ENCODE measurements at regions not wholly inside any gene's neighbourhood (a gene's known extent, or its start where the extent isn't known, plus 50 kb on each side); places are given as distances from the start of the nearest gene placed in this dataset.
"Not testable (repeated sequence)": the region's sequence is repeated elsewhere in the genome, so short reads cannot be mapped to it uniquely, and the experiment has no call there.

- no peak for DNase-seq
Measured at GRCh38 chr6:125549202-125549884, 200.1 kb upstream of the HEY2 start.

- DNase-seq: no peak
Measured at GRCh38 chr6:125550892-125551291, 198.5 kb upstream of the HEY2 start.

GRCh38 chr6:125552819-125553218 is 196.6 kb upstream of the HEY2 start:
- DNase-seq: no peak

GRCh38 chr6:125554456-125554855 is 195.0 kb upstream of the HEY2 start:
- no peak for DNase-seq

GRCh38 chr6:125558241-125558843 is 191.1 kb upstream of the HEY2 start:
- no peak for DNase-seq

GRCh38 chr6:125558907-125559306 is 190.5 kb upstream of the HEY2 start:
- DNase-seq: peak; percentile 57

GRCh38 chr6:125562156-125562555 is 187.3 kb upstream of the HEY2 start:
- DNase-seq: no peak

GRCh38 chr6:125564941-125565340 is 184.5 kb upstream of the HEY2 start:
- DNase-seq: no peak

- no peak for DNase-seq
Measured at GRCh38 chr6:125567407-125567806, 182.0 kb upstream of the HEY2 start.

- no peak for DNase-seq
Measured at GRCh38 chr6:125568609-125569008, 180.8 kb upstream of the HEY2 start.

- DNase-seq: no peak
Measured at GRCh38 chr6:125570526-125570925, 178.9 kb upstream of the HEY2 start.

GRCh38 chr6:125571207-125571755 is 178.2 kb upstream of the HEY2 start:
- no peak for DNase-seq

- no peak for DNase-seq
Measured at GRCh38 chr6:125574604-125575003, 174.8 kb upstream of the HEY2 start.

GRCh38 chr6:125577124-125577662 is 172.2 kb upstream of the HEY2 start:
- peak; percentile 48 for DNase-seq

- peak; percentile 76 for DNase-seq
Measured at GRCh38 chr6:125584468-125584939, 164.9 kb upstream of the HEY2 start.

- DNase-seq: no peak
Measured at GRCh38 chr6:125585470-125585869, 164.0 kb upstream of the HEY2 start.

GRCh38 chr6:125586074-125586473 is 163.4 kb upstream of the HEY2 start:
- no peak for DNase-seq

GRCh38 chr6:125586605-125587004 is 162.8 kb upstream of the HEY2 start:
- no peak for DNase-seq

GRCh38 chr6:125587666-125588632 is 161.5 kb upstream of the HEY2 start:
- DNase-seq: no peak

GRCh38 chr6:125591796-125592195 is 157.6 kb upstream of the HEY2 start:
- not testable (repeated sequence) for DNase-seq

GRCh38 chr6:125593746-125594145 is 155.7 kb upstream of the HEY2 start:
- DNase-seq: no peak

- DNase-seq: peak; percentile 49
Measured at GRCh38 chr6:125596020-125596419, 153.4 kb upstream of the HEY2 start.

All from NCI-H2171 (cell line).